Parathyroid adenoma (tissue), 2 donors: ENCODE measurements at regions not wholly inside any gene's neighbourhood (a gene's known extent, or its start where the extent isn't known, plus 50 kb on each side); places are given as distances from the start of the nearest gene placed in this dataset.

Experiments used
- H2AFZ ChIP-seq: fragments of 300-600 bp; sonication (generic); one replicate; pipeline ENCODE4 v1.7.0; 2017; ENCODE audit warnings: antibody characterized with exemption, mild to moderate bottlenecking
- H3K27ac ChIP-seq: fragments of 300-600 bp; sonication (generic); one replicate; pipeline ENCODE4 v1.7.0; 2017
- H3K27me3 ChIP-seq: fragments of 300-600 bp; sonication (generic); one replicate; pipeline ENCODE4 v1.7.0; 2017; ENCODE audit warnings: low read length; ENCODE audit not compliant: control insufficient read depth, insufficient read depth
- H3K36me3 ChIP-seq: fragments of 300-600 bp; sonication (generic); one replicate; pipeline ENCODE4 v1.7.0; 2017; ENCODE audit warnings: low read length; ENCODE audit not compliant: control insufficient read depth, insufficient read depth
- H3K4me1 ChIP-seq: fragments of 300-600 bp; sonication (generic); one replicate; pipeline ENCODE4 v1.7.0; 2017; ENCODE audit warnings: control low read depth
- H3K4me2 ChIP-seq: fragments of 300-600 bp; sonication (generic); one replicate; pipeline ENCODE4 v1.7.0; 2017; ENCODE audit warnings: low read length
- H3K4me3 ChIP-seq: fragments of 300-600 bp; sonication (generic); one replicate; pipeline ENCODE4 v1.7.0; 2017; ENCODE audit warnings: low read depth, low read length
- H3K79me2 ChIP-seq: fragments of 300-600 bp; sonication (generic); one replicate; pipeline ENCODE4 v1.7.0; 2017; ENCODE audit warnings: control low read depth
- H3K9ac ChIP-seq: fragments of 300-600 bp; sonication (generic); one replicate; pipeline ENCODE4 v1.7.0; 2017; ENCODE audit warnings: mild to moderate bottlenecking
- H3K9me3 ChIP-seq: fragments of 300-600 bp; sonication (generic); one replicate; pipeline ENCODE4 v1.7.0; 2017; ENCODE audit warnings: low read length; ENCODE audit not compliant: control insufficient read depth
- TF ChIP-seq, protein P1 (sequence below): fragments of 300-600 bp; sonication (generic); IDR thresholded peaks from one replicate; pipeline ENCODE4 v1.7.0; 2017; ENCODE audit warnings: antibody characterized with exemption, mild to moderate bottlenecking
- donor health status: primary hyperparathyroidism.

DNA sequence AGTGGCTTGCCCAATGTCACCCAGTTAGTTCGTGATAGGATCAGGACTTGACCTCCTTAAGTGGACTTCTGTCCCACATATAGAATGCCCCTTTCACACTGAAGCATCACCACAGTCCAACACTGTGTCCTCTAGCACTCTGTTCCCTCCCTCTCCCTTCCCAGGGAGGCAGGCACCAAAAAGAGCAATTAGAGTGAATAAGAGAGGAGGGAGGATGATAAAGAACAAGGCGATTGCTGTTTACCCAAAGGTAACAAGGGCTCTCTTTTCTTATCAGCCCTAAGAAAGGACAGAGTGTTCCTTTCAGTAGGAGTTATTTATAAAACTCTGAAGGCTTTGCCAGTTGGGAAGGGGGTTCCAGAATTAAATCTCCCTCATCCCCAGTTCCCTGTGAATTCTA, 192.7 kb upstream of the ATP2B1 start:
- no peaks in the 10 kb centered on the region for H3K9me3 ChIP-seq
- TF ChIP-seq, protein P1, sequence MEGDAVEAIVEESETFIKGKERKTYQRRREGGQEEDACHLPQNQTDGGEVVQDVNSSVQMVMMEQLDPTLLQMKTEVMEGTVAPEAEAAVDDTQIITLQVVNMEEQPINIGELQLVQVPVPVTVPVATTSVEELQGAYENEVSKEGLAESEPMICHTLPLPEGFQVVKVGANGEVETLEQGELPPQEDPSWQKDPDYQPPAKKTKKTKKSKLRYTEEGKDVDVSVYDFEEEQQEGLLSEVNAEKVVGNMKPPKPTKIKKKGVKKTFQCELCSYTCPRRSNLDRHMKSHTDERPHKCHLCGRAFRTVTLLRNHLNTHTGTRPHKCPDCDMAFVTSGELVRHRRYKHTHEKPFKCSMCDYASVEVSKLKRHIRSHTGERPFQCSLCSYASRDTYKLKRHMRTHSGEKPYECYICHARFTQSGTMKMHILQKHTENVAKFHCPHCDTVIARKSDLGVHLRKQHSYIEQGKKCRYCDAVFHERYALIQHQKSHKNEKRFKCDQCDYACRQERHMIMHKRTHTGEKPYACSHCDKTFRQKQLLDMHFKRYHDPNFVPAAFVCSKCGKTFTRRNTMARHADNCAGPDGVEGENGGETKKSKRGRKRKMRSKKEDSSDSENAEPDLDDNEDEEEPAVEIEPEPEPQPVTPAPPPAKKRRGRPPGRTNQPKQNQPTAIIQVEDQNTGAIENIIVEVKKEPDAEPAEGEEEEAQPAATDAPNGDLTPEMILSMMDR: no peak

DNA sequence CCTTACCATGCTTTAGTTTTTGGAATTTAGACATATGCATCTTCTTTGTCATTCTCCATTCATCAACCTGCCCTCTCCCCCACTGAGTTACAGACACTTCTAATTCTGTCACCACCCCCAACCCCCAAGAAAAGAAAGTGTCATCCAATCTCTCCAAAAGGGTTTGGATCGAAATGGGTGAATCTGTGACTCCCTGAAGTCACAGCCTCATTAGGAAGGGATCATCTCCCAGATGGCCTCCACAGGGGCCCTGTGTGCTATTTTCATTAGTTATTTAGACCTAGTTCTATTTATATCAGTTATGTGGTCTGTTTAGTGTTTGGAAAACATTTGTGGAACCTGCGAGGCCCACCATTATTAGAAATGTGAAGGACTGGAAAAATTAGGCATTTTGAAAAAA, 191.0 kb upstream of the ATP2B1 start:
- no peak overlapping the region for H3K27ac ChIP-seq

More for the DNA sequence above, 192.7 kb upstream of the ATP2B1 start:
- no peaks in the 10 kb centered on the region for H3K36me3 ChIP-seq
- peak overlapping the region; percentile 44 for H2AFZ ChIP-seq
- no peak overlapping the region for H3K27ac ChIP-seq
- no peak overlapping the region for H3K4me3 ChIP-seq
- H3K27me3 ChIP-seq: no peaks in the 10 kb centered on the region
- H3K79me2 ChIP-seq: no peaks in the 10 kb centered on the region
- no peak overlapping the region for H3K9ac ChIP-seq
- H3K4me1 ChIP-seq: no peaks in the 10 kb centered on the region
- no peak overlapping the region for H3K4me2 ChIP-seq

DNA sequence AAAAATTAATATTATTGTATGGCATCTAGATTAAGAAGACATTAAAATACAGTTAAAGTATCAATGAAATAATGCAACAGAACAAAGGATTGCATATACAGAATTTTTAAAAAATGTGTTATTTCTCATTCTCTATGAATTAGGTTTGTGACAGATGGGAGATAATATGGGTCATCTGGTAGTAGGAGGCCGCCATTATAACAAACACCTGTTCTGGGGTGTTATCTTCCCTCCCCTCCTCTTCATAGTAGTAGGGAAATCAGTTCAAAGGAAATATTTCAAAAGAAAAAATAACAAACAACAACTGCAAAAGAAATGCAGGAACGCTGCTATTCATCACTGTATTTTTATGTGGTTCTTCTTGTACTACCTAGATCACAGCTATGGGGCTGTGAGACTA, 187.0 kb upstream of the ATP2B1 start:
- Histone ChIP-seq H3K27me3 (no peaks in the 10 kb centered on the region), H3K9me3 (no peaks in the 10 kb centered on the region), H3K4me3 (no peak overlapping the region), H3K4me2 (no peak overlapping the region), H3K79me2 (no peaks in the 10 kb centered on the region), H3K9ac (no peak overlapping the region), H2AFZ (no peak overlapping the region), H3K4me1 (peaks cover 3% of the 10 kb centered on the region), H3K27ac (no peak overlapping the region), H3K36me3 (no peaks in the 10 kb centered on the region)
- TF ChIP-seq, protein P1: no peak

More for the DNA sequence above, 191.0 kb upstream of the ATP2B1 start:
- no peaks in the 10 kb centered on the region for H3K36me3 ChIP-seq
- no peaks in the 10 kb centered on the region for H3K9me3 ChIP-seq
- no peaks in the 10 kb centered on the region for H3K79me2 ChIP-seq
- H3K27me3 ChIP-seq: no peaks in the 10 kb centered on the region
- TF ChIP-seq, protein P1: no peak
- H3K9ac ChIP-seq: no peak overlapping the region
- no peak overlapping the region for H3K4me2 ChIP-seq
- H2AFZ ChIP-seq: no peak overlapping the region
- H3K4me1 ChIP-seq: no peaks in the 10 kb centered on the region
- H3K4me3 ChIP-seq: no peak overlapping the region

DNA sequence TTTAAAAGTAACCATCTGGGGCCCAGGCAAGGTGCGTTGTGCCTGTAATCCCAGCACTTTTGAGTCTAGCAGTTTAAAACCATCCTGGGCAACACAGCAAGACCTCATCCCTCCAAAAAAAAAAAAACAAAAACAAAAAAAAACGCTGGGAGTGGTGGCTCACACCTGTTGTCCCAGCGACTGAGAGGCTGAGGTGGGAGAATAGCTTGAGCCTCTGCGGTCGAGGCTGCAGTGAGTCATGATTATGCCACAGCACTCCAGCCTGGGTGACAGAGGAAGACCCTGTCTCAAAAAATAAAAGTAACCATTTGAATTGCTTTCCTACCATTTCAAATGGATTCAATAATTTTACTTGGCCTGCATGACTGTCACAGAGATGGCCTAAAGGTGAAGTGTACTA, 186.5 kb upstream of the ATP2B1 start:
- no peaks in the 10 kb centered on the region for H3K9me3 ChIP-seq

More for the DNA sequence above, 186.5 kb upstream of the ATP2B1 start:
- peaks cover 3% of the 10 kb centered on the region for H3K4me1 ChIP-seq
- H3K4me3 ChIP-seq: no peak overlapping the region
- H3K79me2 ChIP-seq: no peaks in the 10 kb centered on the region
- no peaks in the 10 kb centered on the region for H3K36me3 ChIP-seq
- TF ChIP-seq, protein P1: no peak
- no peak overlapping the region for H3K27ac ChIP-seq
- H3K27me3 ChIP-seq: no peaks in the 10 kb centered on the region
- H3K9ac ChIP-seq: no peak overlapping the region
- H3K4me2 ChIP-seq: no peak overlapping the region
- H2AFZ ChIP-seq: no peak overlapping the region
